NOMO-1 (cell line): ENCODE measurements at regions not wholly inside any gene's neighbourhood (a gene's known extent, or its start where the extent isn't known, plus 50 kb on each side); places are given as distances from the start of the nearest gene placed in this dataset.

Source experiments
- DNase-seq, 2 experiments: peaks; one replicate each; lab custom pipeline; 2025; ENCODE audit not compliant: unreplicated experiment in 2 of 2; lab: John Stamatoyannopoulos, UW

DNA sequence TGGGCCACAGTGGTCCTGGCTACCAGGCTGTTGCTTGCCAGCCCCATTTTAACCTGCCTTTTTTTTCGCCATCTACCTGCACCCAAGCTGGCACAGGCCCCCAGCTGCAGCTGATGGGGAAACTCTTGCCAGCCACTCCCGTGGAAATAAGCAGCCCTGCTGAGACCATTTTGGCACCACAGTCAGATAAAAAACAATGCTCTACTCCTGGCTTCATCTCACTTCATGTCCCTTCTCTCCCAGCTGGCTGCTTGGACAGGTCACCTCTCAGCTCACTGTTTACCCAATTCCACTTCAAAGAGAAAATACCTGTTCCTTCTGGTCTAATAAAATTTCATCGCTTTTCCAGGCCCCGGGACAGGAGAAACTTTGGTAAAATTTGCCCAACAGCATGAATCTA lies 322.6 kb upstream of the SLC30A5 start:
- no peak for DNase-seq

DNA sequence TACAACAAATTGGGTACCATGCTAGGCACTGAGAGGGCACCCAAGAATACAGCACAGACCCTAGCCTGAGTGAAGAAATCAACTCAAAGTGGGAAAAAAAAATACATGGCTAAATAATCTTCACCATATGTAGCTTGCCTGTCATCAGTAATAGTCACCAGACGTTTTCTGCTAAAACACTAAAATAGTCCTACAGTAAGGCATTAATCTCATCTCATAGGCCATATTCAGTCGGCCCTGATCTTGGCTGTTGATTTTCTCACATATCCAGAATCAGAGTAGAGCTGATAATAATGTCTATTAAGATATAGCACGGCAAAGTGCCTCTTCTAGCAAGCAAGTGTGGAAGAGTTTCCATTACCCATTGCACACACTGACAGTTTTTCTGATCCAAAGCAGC lies 322.1 kb upstream of the SLC30A5 start:
- no peak for DNase-seq

DNA sequence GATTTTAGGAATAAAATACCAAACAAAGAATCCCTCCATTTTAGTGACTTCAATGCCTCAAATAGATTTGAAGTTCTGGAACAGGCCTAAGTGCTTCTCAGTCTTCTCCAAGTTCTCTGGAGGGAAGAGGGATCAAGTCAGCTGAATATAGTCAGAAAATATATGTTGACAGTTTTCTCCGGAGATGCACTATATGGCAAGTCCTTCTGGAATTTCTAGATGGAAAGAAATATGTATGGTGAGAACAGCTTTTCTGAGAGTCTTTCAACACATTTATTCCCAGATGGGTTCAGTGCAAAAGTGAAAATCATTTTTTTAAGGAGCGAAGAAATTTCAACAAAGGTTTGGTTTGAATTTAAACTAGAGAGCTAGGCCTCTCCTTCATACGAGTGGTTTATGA lies 317.4 kb upstream of the SLC30A5 start:
- DNase-seq = no peak

DNA sequence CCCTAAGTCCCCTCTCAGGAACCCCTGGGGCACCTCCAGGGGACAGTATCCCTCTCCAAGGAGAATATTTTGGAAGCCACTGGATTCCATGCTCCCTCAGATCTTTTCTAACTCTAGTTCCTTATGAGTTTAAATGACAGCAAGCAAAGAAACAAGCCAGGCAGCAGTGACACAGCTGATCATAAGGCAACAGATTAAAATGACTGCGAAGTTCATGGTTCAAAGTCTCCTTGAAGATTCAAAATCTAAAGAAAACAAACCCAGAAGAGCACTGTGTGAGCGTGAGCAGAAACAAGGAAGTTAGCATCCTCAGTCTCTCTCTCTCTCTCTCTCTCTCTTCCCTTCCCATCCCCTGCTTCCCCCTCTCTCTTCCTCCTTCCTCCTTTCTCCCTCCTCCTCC lies 316.7 kb upstream of the SLC30A5 start:
- DNase-seq = no peak

DNA sequence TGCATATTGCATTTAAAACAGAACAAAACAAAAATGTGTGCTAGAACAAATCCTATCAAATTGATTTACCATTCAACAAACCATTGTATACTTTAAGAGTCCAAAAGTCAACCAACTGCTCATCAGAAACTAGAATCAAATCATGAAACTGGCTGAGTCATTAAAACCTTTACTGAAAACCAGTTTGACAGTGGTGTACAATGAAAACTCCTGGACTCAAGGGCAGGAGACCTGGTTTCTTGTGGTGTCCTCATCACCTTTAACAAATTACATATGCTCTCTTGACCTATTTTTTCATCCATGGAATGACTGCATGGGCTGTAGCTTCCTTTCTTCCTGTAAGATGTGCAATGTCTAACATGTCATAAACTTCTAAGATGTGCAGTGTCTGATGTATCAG lies 315.3 kb upstream of the SLC30A5 start:
- no peak for DNase-seq

DNA sequence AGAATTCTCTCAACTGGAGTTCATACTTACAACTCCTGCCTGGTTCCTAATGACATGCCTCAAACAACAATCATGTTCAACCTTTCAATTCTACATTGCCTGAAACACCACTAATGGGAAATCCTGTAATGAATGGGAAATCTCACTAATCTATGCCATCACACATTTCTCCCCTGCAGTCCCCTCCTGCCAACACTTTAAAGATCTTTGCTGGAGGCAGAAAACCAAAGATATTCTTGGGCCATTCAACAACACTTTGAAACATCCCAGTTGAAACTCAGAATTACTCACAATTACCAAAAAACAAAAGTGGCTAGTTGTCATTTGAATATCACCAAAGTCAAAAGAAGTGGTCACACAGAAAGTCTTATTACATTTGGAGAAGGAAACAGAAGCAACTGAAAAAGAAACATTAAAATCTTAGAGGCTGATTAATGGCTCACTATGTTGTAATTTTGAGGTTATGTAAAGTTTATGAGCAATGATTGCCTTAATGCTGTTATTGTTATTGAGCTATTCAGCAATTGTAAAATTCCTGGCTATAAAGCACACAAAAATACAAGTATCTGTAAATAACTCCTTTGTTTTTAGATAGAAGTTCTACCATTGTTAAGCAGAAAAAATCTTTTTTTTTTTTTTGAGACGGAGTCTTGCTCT lies 313.4 kb upstream of the SLC30A5 start:
- peak in 1 of 2 experiments; percentile 11 for DNase-seq

DNA sequence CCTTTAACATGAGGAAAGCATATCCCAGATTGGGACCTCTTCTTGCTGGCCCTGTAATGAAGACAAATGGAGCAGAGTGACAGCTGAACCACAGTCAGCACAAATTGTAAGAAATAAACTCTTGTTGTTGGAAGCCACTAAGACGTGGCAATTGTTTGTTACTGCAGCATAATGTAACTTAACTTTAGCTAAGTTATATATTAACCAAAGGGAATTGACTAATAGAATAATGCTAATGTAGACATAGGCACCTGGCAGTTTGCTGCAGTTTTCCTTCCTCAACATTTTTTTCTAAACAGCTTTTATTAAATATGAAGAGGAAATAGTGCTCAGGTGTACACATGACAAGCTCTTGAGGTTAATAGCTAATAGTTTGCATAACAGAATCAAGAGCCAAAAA lies 300.7 kb upstream of the SLC30A5 start:
- DNase-seq = no peak

DNA sequence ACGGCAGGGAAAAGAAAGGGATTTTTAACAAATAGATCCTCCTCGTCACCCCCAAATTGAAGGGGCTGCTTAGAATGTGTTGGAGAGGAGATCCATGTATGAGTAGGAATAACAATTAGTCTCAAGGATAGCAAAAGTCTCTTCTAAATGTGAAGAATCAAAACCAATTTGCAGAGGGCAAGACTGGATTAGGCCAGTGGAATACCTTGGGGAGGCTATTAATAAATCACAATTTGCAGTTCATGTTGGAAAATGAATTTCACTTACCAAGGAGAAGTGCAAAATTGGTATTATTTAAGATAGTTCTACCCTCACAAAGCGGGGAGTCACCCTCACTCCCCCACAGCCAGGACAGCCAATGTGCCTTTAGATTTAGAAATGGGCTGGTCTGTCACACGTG lies 299.8 kb upstream of the SLC30A5 start:
- no peak for DNase-seq

DNA sequence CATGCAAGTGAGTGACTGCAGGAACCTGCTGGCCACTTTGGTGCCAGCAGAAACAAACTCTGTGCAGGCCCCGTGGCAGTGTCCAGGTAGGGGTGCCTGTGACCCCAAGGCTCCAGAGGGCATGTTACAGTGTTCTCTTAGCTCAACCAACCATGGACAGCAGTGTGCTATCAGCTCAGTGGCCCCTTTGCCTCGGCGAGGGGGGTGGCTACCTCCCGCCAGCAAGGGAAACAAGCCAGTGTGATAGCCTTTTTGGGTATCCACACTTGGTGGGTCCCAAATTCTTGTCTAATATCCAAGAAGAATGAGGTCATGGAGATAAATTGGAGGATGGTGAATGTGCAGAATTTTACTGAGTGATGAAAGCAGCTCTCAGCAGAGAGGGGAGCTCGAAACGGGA lies 298.6 kb upstream of the SLC30A5 start:
- DNase-seq = no peak

DNA sequence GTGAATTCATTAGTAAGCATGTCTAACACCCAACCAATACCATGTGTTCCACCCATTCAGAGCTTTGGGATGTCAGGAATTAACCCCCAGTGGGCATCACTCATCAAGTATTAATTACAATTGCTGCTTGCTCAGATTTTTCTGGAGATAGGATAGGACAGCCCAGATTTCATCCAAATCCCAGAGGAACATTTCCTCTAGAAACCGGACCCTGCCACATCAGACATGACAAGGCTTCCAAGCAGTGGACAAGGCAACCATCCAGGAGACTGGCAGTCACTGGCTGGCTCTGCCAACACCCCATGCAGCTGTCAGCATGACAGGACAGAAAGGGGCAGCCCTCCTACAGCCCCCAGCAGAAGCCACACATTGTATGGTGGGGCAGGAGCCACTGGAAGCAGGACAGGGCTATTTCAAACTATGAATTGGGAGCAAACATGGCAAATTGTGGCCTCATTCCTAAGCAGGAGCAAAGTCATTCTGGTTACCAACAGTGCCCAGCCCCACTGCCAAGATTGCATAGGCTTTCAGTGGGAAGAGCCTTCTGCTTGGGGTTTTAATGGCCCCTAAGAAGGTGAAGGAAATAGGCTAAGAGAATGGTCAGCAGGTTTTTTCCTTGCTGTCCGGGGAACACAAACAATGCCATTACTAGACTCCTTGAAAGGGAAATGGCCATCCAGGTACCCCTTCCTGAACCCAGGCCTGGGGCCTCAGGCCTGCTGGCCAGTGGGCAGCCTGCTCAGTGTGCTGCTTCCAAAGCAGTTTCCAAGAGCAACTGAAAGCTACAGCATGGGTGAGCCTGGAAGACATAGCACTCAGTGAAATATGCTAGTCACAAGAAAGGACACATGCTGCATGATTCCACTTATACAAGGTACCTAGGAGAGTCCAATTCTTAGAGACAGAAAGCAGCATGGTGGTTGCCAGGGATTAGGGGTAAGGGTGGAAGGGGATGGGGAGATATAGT lies 294.7 kb upstream of the SLC30A5 start:
- no peak for DNase-seq

DNA sequence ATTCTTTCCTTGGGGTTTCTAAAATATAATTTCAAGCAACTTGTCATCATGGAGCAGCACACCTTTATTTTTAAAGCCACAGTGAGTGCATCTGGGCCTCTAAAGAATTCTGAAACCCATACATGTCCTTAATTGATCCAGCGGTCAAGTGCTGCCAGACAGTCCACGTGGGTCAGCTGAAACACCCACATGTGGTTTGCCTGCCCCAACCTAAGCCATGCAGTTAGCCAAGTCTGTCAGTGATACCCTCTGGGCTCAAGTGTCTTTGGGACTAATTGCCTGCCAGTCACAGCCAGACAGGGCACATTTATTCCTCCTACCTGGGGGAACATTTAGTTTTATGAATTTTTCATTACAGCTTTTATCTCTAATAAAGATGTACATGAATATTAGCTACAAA lies 291.4 kb upstream of the SLC30A5 start:
- DNase-seq = no peak

DNA sequence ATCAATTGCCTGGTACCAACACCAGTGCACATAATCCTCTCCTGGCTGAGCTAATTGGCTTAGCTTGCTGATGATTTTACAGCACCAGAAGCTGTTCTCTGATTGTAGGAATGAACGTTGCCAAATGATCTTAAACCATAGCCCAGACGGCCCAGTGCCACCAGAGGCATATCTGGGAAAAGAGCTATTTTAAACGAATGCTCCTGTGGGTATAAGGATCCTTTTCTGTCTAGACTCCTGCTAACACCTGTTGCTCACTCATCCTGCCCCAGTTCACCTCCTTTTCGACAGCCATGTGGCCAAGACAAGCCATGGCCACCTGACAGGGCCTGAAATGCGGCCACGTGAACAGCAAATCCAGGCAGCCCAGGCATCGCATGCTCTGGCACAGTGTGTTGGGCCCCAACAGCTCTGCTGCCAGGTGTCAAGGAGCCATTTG lies 289.9 kb upstream of the SLC30A5 start:
- DNase-seq = no peak

DNA sequence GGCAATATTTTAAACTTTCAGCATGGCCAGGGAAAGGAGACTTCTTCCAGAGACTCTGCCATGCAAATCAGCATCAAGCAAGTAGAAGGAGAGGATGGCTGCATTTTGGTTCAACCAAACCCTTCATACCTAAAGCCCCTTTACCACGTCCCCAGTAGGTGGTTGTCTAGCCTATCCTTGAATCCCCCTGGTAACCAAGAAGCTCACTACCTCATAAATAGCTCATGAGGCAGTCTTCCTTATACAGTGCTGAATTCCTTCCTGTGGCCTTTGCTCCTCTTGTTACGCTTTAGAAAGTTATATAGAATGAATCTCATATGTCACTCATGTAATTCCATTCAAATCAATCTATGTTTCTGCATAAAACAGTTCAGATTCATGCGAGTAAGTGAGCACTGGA lies 289.5 kb upstream of the SLC30A5 start:
- DNase-seq = no peak

DNA sequence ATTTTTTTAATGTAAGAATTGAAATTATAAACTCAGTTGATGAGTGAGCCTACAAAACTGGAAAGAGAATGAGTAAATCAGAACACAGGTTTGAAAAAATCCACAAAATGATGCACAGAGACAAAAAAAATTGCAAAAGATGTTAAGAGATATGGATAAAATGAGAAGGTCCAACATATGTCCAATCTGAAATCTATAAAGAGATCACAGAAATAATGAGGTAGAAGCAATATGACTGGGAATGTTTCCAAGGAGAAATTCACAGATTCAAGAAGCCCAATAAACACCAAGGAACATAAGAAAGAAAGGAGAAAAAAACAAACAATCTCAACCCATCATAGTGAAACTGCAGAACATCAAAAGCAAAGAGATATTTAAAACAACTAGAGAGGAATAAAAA lies 288.4 kb upstream of the SLC30A5 start:
- no peak for DNase-seq

DNA sequence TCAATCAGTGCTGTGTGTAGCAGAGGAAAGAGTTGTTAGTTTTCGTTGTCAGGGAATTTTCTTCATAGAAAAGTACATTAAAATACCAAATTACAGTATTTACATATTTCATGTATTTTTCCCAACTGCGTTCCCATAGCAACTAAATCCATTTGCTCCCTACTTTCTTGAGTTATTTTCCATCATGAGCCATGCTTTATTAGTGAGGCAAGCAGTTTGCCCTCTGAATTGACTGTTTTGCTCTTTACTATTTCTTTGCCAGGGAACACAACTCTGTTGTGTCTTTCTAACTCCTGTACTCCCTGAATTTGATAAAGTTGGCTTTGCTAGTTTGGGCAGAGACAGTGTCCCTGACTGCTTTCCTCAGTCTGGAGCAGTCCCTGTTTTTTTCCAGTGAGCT lies 276.2 kb upstream of the SLC30A5 start:
- DNase-seq = no peak

DNA sequence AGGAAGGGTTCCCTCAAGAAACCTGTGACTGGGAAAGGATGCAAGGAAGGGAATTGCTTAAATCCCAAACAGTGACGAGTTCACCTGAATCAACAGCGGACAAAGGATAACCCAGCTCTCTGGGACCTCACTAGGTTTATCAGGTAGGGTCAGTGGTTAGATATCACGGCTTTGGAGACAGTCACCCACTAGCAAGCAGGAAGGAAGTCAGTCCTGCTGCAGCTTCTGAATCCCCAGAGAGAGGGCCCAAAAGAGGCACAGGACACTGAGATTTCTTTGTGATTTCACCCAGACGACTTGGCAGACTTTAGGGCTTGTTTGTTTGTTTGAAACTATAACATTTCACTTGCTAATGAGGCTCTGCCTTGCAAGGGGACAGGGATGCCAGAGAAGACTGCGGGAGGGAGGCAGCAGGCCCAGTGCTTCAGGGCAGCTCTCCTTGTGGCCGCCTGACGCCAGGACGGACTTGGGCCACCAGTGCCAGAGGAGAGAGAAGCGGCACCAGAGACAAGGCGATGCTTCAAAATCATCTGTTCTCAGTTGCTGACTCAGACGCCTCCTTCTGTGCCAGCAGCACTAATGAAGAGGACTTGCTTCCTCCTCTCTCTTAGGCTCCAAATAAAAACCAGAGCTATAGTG lies 275.6 kb upstream of the SLC30A5 start:
- DNase-seq = no peak

DNA sequence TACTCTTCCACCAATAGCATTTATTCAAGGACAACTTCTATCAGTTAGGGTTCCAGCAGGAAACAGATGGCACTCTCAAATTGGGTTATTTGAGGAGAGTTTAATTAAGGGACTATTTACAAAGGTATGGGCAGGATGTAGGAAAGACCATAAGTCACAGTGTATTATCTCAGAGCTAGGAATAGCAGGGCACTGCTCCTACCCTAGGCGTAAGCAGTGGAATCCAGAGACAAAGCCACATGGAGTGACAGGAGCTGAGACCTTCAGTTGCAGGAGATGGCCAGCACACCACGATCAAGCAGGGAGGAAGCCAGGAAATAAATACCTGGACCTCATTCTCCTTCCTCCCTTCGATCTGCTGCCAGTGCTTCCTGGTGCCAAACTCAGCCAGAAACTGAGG lies 274.9 kb upstream of the SLC30A5 start:
- DNase-seq = no peak

DNA sequence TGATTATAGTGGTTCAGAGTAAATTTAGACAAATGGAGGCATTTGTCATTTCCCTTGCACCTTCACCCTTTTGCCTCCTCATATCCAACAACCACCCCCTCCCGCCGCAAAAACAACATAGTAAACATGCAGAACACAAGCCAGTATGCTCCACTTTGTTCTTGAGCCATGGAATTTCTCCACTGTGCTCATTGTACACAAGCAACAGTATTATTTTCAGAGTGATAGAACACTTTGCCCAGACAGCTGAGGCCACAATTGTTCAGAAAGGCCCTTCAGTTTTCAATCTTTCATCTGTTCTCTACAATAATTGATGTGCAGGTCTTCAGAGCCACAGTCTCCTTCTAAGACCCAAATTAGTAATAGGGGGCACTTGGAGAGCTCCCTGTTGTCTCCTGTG lies 272.8 kb upstream of the SLC30A5 start:
- no peak for DNase-seq

DNA sequence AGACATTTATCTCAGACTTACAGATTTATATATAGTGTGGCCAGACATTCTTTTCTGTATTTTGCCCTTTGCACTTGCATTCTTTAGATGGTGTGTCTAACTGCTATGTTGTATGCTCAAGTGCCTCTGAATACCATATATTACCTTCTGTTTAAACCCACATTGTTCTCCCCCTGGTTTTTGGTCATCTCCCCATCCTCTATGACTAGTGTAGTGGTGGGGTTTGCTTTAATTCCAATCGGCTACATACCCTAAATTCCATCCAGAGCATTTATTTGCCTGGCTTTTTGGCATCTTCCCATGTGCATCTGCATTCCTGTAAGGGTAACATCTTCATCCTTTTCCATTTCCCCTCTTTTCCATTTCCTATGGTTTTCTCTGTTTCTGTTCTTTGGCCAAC lies 271.0 kb upstream of the SLC30A5 start:
- DNase-seq = no peak

DNA sequence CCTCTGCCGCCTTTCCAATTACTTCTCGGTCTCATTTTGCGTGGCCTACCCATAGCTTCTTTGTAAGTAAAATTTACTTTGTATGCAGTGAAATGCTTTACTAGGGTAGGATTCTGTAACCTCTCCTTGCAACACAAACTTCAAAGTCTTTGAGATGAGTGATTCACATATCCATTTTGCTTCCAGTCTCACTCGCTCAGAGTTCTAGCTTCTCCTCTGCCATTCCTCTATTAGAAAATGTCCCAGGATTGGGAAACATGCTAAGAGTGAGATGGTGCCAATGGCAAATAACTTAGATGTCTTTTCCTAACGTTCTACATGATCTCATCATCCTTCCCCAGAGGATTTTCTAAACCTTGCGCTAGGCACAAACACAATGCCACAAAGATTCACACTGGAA lies 270.5 kb upstream of the SLC30A5 start:
- DNase-seq = no peak

DNA sequence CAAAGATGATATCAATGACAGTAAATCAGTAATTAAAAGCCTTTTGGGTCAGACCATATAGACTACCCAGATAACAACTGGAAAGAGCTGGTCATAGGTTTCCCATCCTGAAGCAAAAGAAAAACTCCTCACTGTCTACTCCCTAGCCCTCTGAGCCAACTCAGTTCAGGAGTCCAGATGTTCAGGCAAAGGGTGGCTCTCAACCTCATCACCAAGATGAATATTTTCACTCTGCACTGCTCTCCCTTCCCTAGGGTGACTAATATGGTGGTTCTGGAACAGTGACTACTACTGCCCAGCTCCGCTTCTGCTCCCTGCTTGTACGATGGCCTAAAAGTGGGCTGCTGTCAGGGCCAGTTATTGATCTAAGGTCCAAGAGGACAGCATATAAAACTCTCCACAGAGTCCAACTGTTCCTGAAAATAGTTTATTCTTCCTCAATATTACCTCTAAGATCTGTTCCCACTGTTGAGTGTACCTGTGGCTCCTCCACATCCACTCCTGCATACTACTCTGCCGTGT lies 263.4 kb upstream of the SLC30A5 start:
- DNase-seq = no peak
